HepG2 (cell line): ENCODE measurements at regions not wholly inside any gene's neighbourhood (a gene's known extent, or its start where the extent isn't known, plus 50 kb on each side); places are given as distances from the start of the nearest gene placed in this dataset.

ENCODE experiments used
- ATAC-seq: fragments of 200-7000 bp; cut with Tn5 transposase; 3 replicates; pipeline ENCODE4 v1.9.1; 2020; ENCODE audit warnings: mild to moderate bottlenecking, moderate library complexity
- BruUV-seq: library from RNA; stranded (reverse); fragments of 400-500 nt; replicated peaks from 2 replicates; lab custom pipeline; 2021; lab: Mats Ljungman, UMichigan
- CTCF ChIA-PET: fragments of 300-600 bp; formaldehyde crosslinking; extraction: SDS; loops from one replicate; lab custom pipeline; 2021; ENCODE audit warnings: low total read pairs, inconsistent platforms, low intra/inter-chr PET ratio; lab: Yijun Ruan, JAX
- POLR2A ChIA-PET: fragments of 350-600 bp; sonication (Branson Sonifier 250); formaldehyde crosslinking; loops from one replicate; lab custom pipeline; 2020; ENCODE audit warnings: antibody characterized with exemption, inconsistent platforms; lab: Yijun Ruan, JAX
- DNase-seq: peaks from one replicate; pipeline ENCODE4 v3.0.0-alpha.2; 2015; ENCODE audit warnings: low spot score
- FAIRE-seq: peaks from 3 replicates; lab custom pipeline; 2011; peaks lifted over from hg19 to GRCh38; lab: Jason Lieb, UNC
- H2AFZ ChIP-seq: one replicate; pipeline ENCODE4 v1.6.1; 2011; ENCODE audit warnings: low read length, inconsistent platforms
- H3K27ac ChIP-seq: fragments of 300-600 bp; 3 replicates; pipeline ENCODE4 v1.8.0; 2011; ENCODE audit warnings: mixed run types, mild to moderate bottlenecking, mixed read lengths, low read length, inconsistent platforms; ENCODE audit not compliant: insufficient read depth; ENCODE audit errors: extremely low read length
- H3K27me3 ChIP-seq, 2 experiments: fragments of 200-600 bp in 1 of 2; 2 replicates in 1 of 2; 3 replicates in 1 of 2; pipeline versions ENCODE4 v1.6.0 to v1.8.0; 2011; ENCODE audit warnings: low read length in 2 of 2, mild to moderate bottlenecking in 2 of 2, moderate library complexity in 2 of 2, inconsistent platforms in 1 of 2; ENCODE audit not compliant: insufficient read depth in 2 of 2, control insufficient read depth in 1 of 2
- H3K36me3 ChIP-seq, 2 experiments: fragments of 200-600 bp in 1 of 2; replicated peaks in 1 of 2; 2 replicates in 1 of 2; 3 replicates in 1 of 2; pipeline versions ENCODE4 v1.5.1 to v1.8.0; 2011; ENCODE audit warnings: low read length in 2 of 2, inconsistent platforms in 1 of 2; ENCODE audit not compliant: insufficient read depth in 2 of 2, control insufficient read depth in 1 of 2
- H3K4me1 ChIP-seq: 2 replicates; pipeline ENCODE4 v1.5.1; 2012; ENCODE audit warnings: low read length, inconsistent platforms; ENCODE audit not compliant: insufficient read depth
- H3K4me2 ChIP-seq: 2 replicates; pipeline ENCODE4 v1.6.0; 2011; ENCODE audit warnings: low read depth, low read length, inconsistent platforms
- H3K4me3 ChIP-seq, 3 experiments: fragments of 200-600 bp in 1 of 3; sonication (generic), shearing (Covaris generic) in 1 of 3; replicated peaks in 1 of 3; 2 replicates each; pipeline ENCODE4 v1.5.1; 2011 to 2016; ENCODE audit warnings: low read length in 3 of 3, inconsistent platforms in 2 of 3, low read depth in 2 of 3, mild to moderate bottlenecking in 2 of 3, control low read depth in 1 of 3, mixed read lengths in 1 of 3; ENCODE audit not compliant: insufficient read depth in 1 of 3
- H3K79me2 ChIP-seq: one replicate; pipeline ENCODE4 v1.6.1; 2011; ENCODE audit warnings: low read length, inconsistent platforms; ENCODE audit not compliant: insufficient read depth
- H3K9ac ChIP-seq: 2 replicates; pipeline ENCODE4 v1.6.0; 2011; ENCODE audit warnings: mild to moderate bottlenecking, low read depth, low read length, inconsistent platforms; ENCODE audit not compliant: insufficient read depth
- H3K9me3 ChIP-seq: 2 replicates; pipeline ENCODE4 v1.5.1; 2012; ENCODE audit warnings: mild to moderate bottlenecking, low read length
- H4K20me1 ChIP-seq: 2 replicates; pipeline ENCODE4 v1.6.0; 2011; ENCODE audit warnings: inconsistent platforms, mild to moderate bottlenecking, low read length, moderate library complexity; ENCODE audit not compliant: insufficient read depth
- FOXJ3 ChIP-seq: sonication (generic); formaldehyde crosslinking; IDR thresholded peaks from 2 replicates; pipeline ENCODE4 v1.4.0; 2020; ENCODE audit warnings: missing genetic modification reagents, mild to moderate bottlenecking, borderline replicate concordance
- HNRNPH1 ChIP-seq: fragments of 200-400 bp; formaldehyde crosslinking; optimal IDR thresholded peaks from 2 replicates; pipeline ENCODE3; 2017; ENCODE audit warnings: mild to moderate bottlenecking, low read depth, low read length
- JARID2 ChIP-seq: sonication (generic); formaldehyde crosslinking; IDR thresholded peaks from 2 replicates; pipeline ENCODE4 v1.8.1; 2023; ENCODE audit warnings: missing genetic modification reagents, inconsistent platforms; ENCODE audit not compliant: insufficient replicate concordance
- MTA1 ChIP-seq: sonication (generic); formaldehyde crosslinking; IDR thresholded peaks from 2 replicates; pipeline ENCODE4 v1.4.0; 2020; ENCODE audit warnings: missing genetic modification reagents, mild to moderate bottlenecking, borderline replicate concordance
- NFKB2 ChIP-seq: sonication (generic); formaldehyde crosslinking; IDR thresholded peaks from 2 replicates; pipeline ENCODE4 v1.4.0; 2020; ENCODE audit warnings: missing genetic modification reagents, borderline replicate concordance
- RAD51 ChIP-seq: fragments of 450-650 bp; IDR thresholded peaks from 2 replicates; pipeline ENCODE4 v1.6.1; 2016; ENCODE audit warnings: borderline replicate concordance
- RNF2 ChIP-seq: fragments of 450-650 bp; conservative IDR thresholded peaks from 2 replicates; pipeline ENCODE4 v1.6.1; 2016; ENCODE audit warnings: low read depth
- TP53 ChIP-seq: sonication (generic); formaldehyde crosslinking; conservative IDR thresholded peaks from 2 replicates; pipeline ENCODE4 v1.4.0; 2020; ENCODE audit warnings: missing genetic modification reagents
- ZNF350 ChIP-seq: sonication (generic); formaldehyde crosslinking; IDR thresholded peaks from 2 replicates; pipeline ENCODE4 v1.4.0; 2020; ENCODE audit warnings: mild to moderate bottlenecking, low read depth, missing genetic modification reagents, borderline replicate concordance
- ZNF558 ChIP-seq: sonication (generic); formaldehyde crosslinking; IDR thresholded peaks from 2 replicates; pipeline ENCODE4 v1.9.0; 2022; ENCODE audit warnings: mild to moderate bottlenecking, missing genetic modification reagents, borderline replicate concordance
- ZNF598 ChIP-seq: sonication (generic); formaldehyde crosslinking; IDR thresholded peaks from 2 replicates; pipeline ENCODE4 v1.5.1; 2020; ENCODE audit warnings: mild to moderate bottlenecking, missing genetic modification reagents, borderline replicate concordance
- ZNF816 ChIP-seq: sonication (generic); formaldehyde crosslinking; IDR thresholded peaks from 2 replicates; pipeline ENCODE4 v1.8.0; 2022; ENCODE audit warnings: missing genetic modification reagents, mild to moderate bottlenecking, borderline replicate concordance
- WGBS: methylation state at CpG from one replicate; pipeline ENCODE4 v1.1.6; 2017; ENCODE audit warnings: low lambda C conversion rate; 5-methylcytosine and 5-hydroxymethylcytosine counted together
- in situ Hi-C: cut with HindIII; loops from 2 replicates; pipeline ENCODE4 v1.10.0; 2017; ENCODE audit warnings: low pct_unique_long_range_greater_than_20kb; ENCODE audit not compliant: extremely low pct_ligation_motif_present
- intact Hi-C: fragments of 100-400 bp; cut with micrococcal nuclease; formaldehyde crosslinking; loops from one replicate; pipeline ENCODE4 v1.10.0; 2022; ENCODE audit not compliant: unreplicated experiment
- TF ChIP-seq, protein P1 (sequence below): sonication (generic); formaldehyde crosslinking; IDR thresholded peaks from 2 replicates; pipeline ENCODE4 v1.5.0; 2020; ENCODE audit warnings: missing genetic modification reagents
- TF ChIP-seq, protein P2 (sequence below): sonication (generic); formaldehyde crosslinking; IDR thresholded peaks from 2 replicates; pipeline ENCODE4 v1.8.0; 2022; ENCODE audit warnings: mild to moderate bottlenecking, missing genetic modification reagents, moderate library complexity
- TF ChIP-seq, protein P3 (sequence below): sonication (generic); formaldehyde crosslinking; IDR thresholded peaks from 2 replicates; pipeline ENCODE4 v1.8.1; 2023; ENCODE audit warnings: missing genetic modification reagents, mild to moderate bottlenecking, borderline replicate concordance
- TF ChIP-seq, protein P4 (sequence below): sonication (generic); formaldehyde crosslinking; conservative IDR thresholded peaks from 2 replicates; pipeline ENCODE4 v1.4.0; 2020; ENCODE audit warnings: missing genetic modification reagents
- TF ChIP-seq, protein P5 (sequence below): IDR thresholded peaks from 2 replicates; pipeline ENCODE4 v1.6.1; 2016

DNA sequence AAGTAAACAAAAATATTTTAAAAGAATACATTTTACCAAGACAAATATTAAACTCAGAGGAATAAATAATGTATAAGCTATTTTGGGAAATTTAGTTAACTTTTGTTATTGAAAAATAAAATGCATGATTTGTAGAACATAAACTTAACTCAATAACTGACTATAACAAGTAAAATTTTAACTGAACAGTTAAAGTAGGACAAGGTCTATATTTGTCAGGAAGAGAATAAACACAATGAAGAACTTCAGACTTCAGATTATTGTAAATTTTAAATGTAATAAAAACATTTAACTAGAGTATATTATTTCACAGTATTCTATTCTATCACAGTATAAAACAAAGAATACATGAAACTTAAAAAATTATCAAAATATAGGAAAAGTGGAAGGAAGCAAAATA lies 948.8 kb upstream of the USP15 start (continued):
- TF ChIP-seq, protein P1, sequence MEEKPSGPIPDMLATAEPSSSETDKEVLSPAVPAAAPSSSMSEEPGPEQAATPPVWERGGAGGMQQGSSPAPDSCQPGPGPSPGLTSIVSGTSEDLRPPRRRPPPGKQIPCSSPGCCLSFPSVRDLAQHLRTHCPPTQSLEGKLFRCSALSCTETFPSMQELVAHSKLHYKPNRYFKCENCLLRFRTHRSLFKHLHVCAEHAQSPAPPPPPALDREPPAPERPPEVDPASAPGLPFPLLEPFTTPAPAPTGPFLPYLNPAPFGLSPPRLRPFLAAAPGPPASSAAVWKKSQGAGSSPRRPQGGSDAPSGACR (CRISPR knock-in tag): no peak
- TF ChIP-seq MTA1 (CRISPR knock-in tag) (no peak), RAD51 (no peak)

DNA sequence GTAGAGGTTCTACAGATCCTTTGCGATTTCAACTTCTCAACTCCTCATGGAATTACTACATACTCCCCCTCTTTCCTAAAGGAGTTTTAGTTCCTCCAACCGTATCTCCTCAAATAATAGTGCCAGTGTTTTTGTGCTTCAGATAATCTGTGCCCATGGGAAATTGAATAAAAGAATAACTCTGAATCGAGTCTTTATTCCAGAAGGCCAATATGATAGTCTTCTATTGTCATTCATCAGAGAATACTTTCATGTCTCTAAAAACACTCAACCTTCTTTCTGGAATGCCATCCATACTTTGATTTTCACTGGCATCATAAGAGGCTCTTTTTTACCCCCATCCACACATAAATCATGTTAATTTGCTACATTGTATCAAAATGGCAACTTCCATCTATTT lies 911.3 kb upstream of the USP15 start:
- Histone ChIP-seq H3K27me3 (no peaks in the 10 kb centered on the region), H3K79me2 (no peaks in the 10 kb centered on the region), H3K4me2 (no peak overlapping the region), H3K36me3 (no peaks in the 10 kb centered on the region), H3K4me1 (no peaks in the 10 kb centered on the region), H3K27ac (no peak overlapping the region), H3K4me3 (no peak overlapping the region), H2AFZ (no peak overlapping the region), H4K20me1 (no peaks in the 10 kb centered on the region), H3K9me3 (no peaks in the 10 kb centered on the region), H3K9ac (no peak overlapping the region)
- in situ Hi-C loops (no loop called here), intact Hi-C loops (no loop called here)
- no peak for ATAC-seq
- WGBS: 2% methylated on average over 3 of the region's 3 CpGs
- FAIRE-seq: no peak
- no peak for DNase-seq
- no TSS peak for BruUV-seq
- ChIA-PET CTCF (no interaction called here), POLR2A (no interaction called here)
- TF ChIP-seq, protein P2, sequence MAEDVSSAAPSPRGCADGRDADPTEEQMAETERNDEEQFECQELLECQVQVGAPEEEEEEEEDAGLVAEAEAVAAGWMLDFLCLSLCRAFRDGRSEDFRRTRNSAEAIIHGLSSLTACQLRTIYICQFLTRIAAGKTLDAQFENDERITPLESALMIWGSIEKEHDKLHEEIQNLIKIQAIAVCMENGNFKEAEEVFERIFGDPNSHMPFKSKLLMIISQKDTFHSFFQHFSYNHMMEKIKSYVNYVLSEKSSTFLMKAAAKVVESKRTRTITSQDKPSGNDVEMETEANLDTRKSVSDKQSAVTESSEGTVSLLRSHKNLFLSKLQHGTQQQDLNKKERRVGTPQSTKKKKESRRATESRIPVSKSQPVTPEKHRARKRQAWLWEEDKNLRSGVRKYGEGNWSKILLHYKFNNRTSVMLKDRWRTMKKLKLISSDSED (CRISPR knock-in tag): no peak
- no peak for TF ChIP-seq ZNF558 (CRISPR knock-in tag)
- TF ChIP-seq ZNF598 (CRISPR knock-in tag): no peak
- TF ChIP-seq FOXJ3 (CRISPR knock-in tag): no peak
- TF ChIP-seq TP53 (CRISPR knock-in tag): no peak
- TF ChIP-seq ZNF350 (CRISPR knock-in tag): no peak
- no peak for TF ChIP-seq RNF2
- no peak for TF ChIP-seq JARID2
- TF ChIP-seq ZNF816: no peak
- no peak for TF ChIP-seq NFKB2 (CRISPR knock-in tag)
- TF ChIP-seq, protein P3, sequence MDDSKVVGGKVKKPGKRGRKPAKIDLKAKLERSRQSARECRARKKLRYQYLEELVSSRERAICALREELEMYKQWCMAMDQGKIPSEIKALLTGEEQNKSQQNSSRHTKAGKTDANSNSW: no peak
- TF ChIP-seq, protein P4, sequence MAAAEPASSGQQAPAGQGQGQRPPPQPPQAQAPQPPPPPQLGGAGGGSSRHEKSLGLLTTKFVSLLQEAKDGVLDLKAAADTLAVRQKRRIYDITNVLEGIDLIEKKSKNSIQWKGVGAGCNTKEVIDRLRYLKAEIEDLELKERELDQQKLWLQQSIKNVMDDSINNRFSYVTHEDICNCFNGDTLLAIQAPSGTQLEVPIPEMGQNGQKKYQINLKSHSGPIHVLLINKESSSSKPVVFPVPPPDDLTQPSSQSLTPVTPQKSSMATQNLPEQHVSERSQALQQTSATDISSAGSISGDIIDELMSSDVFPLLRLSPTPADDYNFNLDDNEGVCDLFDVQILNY: no peak
- TF ChIP-seq, protein P5, sequence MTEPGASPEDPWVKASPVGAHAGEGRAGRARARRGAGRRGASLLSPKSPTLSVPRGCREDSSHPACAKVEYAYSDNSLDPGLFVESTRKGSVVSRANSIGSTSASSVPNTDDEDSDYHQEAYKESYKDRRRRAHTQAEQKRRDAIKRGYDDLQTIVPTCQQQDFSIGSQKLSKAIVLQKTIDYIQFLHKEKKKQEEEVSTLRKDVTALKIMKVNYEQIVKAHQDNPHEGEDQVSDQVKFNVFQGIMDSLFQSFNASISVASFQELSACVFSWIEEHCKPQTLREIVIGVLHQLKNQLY (CRISPR knock-in tag): no peak
- TF ChIP-seq HNRNPH1: no peak
